ENCODE measurements at regions not wholly inside any gene's neighbourhood (a gene's known extent, or its start where the extent isn't known, plus 50 kb on each side); places are given as distances from the start of the nearest gene placed in this dataset.

DNA sequence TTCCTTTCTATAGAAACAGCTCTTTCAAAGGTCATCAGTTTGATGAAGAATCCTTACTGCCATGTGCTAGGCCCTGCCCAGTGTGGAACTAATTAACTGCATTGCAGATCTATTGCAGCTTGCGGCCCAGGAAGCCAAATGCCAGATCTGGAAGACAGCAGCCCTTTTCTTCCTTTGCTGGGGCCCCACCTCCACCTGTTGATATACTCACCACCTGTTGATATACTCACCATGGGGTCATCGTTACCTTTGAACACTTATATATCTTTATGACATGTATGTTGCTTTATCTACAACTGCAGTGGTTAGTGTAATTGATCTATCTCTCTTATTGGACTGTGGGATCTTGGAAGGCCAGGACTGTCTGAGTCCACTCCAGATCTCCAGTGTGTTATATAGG is 292.5 kb downstream of the ATP23 start:
- H3K27ac ChIP-seq: no peak overlapping the region
- TF ChIP-seq, protein P1, sequence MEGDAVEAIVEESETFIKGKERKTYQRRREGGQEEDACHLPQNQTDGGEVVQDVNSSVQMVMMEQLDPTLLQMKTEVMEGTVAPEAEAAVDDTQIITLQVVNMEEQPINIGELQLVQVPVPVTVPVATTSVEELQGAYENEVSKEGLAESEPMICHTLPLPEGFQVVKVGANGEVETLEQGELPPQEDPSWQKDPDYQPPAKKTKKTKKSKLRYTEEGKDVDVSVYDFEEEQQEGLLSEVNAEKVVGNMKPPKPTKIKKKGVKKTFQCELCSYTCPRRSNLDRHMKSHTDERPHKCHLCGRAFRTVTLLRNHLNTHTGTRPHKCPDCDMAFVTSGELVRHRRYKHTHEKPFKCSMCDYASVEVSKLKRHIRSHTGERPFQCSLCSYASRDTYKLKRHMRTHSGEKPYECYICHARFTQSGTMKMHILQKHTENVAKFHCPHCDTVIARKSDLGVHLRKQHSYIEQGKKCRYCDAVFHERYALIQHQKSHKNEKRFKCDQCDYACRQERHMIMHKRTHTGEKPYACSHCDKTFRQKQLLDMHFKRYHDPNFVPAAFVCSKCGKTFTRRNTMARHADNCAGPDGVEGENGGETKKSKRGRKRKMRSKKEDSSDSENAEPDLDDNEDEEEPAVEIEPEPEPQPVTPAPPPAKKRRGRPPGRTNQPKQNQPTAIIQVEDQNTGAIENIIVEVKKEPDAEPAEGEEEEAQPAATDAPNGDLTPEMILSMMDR (IDR thresholded peaks at IDR 0.05): no peak
- TF ChIP-seq ZFX (IDR thresholded peaks at IDR 0.05; ENCODE audit: borderline replicate concordance): no peak

DNA sequence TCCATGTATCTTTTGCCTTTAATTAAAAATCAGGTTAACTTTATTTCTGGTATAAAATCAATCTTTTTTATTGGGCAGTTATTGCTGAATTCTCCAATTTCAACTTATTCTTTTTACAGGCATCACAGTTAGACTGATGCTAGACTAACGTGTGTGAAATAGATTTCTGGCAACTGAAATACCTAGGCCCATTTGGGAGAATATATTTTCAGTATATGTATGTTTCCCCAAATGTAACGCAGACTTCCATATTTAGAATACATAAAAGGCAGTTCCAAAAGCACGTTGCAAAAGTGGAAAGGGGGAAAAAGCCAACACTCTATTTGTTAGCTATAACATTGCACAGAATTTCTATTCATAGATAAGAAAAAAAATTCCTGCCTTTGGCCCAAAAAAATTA is 297.0 kb downstream of the ATP23 start:
- H3K27ac ChIP-seq: no peak overlapping the region
- TF ChIP-seq, protein P1 (IDR thresholded peaks at IDR 0.05): no peak
- TF ChIP-seq ZFX (IDR thresholded peaks at IDR 0.05; ENCODE audit: borderline replicate concordance): no peak

DNA sequence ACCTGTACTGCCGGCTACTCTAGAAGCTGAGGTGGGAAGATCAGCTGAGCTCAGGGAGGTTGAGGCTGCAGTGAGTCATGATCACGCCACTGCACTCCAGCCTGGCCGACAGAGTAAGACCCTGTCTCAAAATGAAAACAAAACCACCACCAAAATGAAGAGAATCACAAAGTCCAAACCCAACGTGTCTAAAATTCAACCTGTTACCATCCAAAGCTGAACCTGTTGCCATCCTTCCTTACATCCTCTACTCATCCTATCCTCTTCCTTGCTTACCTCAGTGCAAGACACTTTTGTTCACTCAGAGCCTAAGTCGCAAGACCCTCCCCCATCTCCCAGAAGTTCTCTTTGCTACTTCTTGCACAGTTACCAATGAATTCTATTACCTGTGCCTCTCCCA is 299.7 kb downstream of the ATP23 start:
- TF ChIP-seq, protein P1 (IDR thresholded peaks at IDR 0.05): no peak
- TF ChIP-seq ZFX (IDR thresholded peaks at IDR 0.05; ENCODE audit: borderline replicate concordance): no peak
- H3K27ac ChIP-seq: no peak overlapping the region

DNA sequence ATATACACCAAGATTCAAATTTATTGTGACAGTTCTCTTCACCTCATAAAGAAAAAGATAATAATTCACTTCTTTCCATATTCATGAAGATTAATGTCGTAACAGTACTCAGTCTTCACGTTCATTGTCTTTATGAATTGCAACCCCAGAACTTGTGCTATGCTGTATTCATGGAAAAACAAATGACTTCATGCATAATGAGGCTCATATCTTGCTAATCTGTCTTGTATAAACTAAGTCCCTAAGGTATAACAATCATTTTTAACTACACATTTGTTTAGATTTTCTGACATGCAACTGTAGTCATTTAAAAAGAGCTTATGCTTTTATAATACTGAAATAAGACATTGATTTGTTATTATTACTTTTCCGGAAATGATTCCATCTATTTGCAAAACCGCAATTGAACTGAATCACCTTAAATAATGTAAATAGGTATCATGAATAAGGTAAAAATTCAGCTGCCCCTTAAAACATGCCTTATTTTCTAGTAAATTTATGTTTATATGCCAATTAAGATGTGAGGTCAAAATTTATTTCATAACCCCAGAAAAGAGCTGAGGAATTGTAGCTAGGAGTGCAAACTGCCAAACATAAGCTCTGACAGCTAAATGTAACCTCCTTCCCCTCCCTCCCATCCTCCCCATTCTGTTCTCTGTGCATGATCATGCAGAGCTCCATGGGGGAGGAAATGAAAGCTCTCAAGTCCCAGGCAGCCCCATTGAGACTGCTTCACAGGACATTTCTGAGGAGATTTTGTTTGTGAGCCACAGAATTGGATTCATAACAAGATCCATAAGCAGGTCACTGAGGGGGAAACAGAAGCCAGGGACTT is 301.6 kb downstream of the ATP23 start:
- H3K27ac ChIP-seq: no peak overlapping the region
- TF ChIP-seq ZFX (IDR thresholded peaks at IDR 0.05; ENCODE audit: borderline replicate concordance): no peak

DNA sequence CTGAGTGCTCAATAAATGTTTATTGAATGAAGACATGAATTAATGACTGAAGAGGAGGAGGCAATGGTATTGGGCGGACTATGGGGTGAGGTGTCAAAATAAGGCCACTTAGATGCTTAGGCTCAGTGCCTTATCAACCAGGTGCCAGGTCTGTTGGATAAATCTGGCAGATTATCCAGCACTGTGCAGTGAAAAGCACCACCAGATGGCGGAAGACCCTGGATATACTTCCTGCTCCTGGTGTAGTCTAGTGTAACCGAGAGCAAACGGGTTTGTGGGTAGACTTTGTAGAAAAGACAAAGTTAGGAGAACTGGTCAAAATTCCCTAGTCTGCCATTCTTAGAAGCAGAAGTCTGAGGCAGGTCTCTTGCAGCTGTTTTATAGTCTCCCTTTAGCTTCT is 306.3 kb downstream of the ATP23 start:
- H3K27ac ChIP-seq: no peak overlapping the region
- TF ChIP-seq ZFX (IDR thresholded peaks at IDR 0.05; ENCODE audit: borderline replicate concordance): no peak
- TF ChIP-seq, protein P1 (IDR thresholded peaks at IDR 0.05): peak; percentile 42; the same call in 1 of the 2 replicates

DNA sequence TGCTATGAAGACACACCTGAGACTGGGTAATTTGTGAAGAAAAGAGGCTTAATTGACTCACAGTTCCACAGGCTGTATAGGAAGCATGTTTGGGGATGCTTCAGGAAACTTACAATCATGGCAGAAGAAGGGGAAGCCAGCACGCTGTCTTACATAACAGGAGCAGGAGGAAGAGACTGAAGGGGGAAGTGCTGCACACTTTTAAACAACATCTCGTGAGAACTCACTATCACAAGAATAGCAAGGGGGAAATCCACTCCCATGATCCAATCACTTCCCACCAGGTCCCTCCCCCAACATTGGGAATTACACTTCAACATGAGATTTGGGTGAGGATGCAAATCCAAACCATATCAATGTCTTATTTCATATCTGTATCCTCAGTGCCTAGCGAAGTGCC is 307.2 kb downstream of the ATP23 start:
- TF ChIP-seq, protein P1 (IDR thresholded peaks at IDR 0.05): no peak
- no peak for TF ChIP-seq ZFX (IDR thresholded peaks at IDR 0.05; ENCODE audit: borderline replicate concordance)
- no peak overlapping the region for H3K27ac ChIP-seq

DNA sequence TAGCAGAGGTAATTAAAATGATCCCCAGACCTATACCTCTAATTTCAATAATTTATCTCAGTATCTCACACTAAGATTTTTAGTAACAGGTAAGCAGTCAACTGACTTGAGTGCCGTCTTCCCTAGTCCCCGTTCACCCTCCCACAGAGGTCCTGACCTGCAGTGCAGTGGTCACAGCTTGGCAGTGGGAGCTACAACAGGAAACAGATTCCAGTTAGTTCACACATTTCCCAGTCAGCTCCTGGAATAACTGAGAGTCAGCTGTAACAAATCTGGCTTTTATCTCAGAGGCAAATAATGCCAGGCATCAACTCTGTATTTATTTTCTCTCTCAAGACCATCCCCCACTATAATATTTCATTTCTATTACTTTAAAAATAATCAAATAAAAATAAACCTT is 308.2 kb downstream of the ATP23 start:
- TF ChIP-seq, protein P1 (IDR thresholded peaks at IDR 0.05): no peak
- no peak for TF ChIP-seq ZFX (IDR thresholded peaks at IDR 0.05; ENCODE audit: borderline replicate concordance)
- H3K27ac ChIP-seq: no peak overlapping the region
